ENCODE measurements at regions not wholly inside any gene's neighbourhood (a gene's known extent, or its start where the extent isn't known, plus 50 kb on each side); places are given as distances from the start of the nearest gene placed in this dataset.

DNA sequence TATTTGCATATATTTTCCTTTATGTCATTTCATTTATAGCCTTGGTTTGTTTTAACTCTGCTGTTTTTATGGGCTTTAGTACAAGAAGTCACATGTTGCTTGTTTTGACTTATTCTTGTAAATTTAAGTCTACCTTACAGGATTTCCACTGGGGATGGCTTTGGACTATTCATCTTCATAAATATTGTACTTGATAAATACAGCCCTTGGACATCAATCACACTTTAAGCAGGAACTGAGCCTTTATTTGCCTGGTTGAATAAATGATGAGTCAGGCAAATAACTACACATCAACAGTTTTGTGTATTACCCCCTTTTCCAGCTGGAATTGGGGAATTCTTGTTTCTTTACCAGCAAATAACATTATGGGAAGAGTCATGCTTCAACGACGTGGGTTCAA is 286.0 kb downstream of the CNTN3 start:
- TF ChIP-seq, protein P1, sequence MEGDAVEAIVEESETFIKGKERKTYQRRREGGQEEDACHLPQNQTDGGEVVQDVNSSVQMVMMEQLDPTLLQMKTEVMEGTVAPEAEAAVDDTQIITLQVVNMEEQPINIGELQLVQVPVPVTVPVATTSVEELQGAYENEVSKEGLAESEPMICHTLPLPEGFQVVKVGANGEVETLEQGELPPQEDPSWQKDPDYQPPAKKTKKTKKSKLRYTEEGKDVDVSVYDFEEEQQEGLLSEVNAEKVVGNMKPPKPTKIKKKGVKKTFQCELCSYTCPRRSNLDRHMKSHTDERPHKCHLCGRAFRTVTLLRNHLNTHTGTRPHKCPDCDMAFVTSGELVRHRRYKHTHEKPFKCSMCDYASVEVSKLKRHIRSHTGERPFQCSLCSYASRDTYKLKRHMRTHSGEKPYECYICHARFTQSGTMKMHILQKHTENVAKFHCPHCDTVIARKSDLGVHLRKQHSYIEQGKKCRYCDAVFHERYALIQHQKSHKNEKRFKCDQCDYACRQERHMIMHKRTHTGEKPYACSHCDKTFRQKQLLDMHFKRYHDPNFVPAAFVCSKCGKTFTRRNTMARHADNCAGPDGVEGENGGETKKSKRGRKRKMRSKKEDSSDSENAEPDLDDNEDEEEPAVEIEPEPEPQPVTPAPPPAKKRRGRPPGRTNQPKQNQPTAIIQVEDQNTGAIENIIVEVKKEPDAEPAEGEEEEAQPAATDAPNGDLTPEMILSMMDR (IDR thresholded peaks at IDR 0.05 in 8 of 11, conservative IDR thresholded peaks at IDR 0.05 in 3 of 11): no peak
- TF ChIP-seq POLR2AphosphoS5 (IDR thresholded peaks at IDR 0.05): no peak
- TF ChIP-seq POLR2A (IDR thresholded peaks at IDR 0.05): no peak
